Mesenchymal stem cell (in vitro differentiated cells and primary cell): ENCODE measurements at regions not wholly inside any gene's neighbourhood (a gene's known extent, or its start where the extent isn't known, plus 50 kb on each side); places are given as distances from the start of the nearest gene placed in this dataset.

ENCODE experiments used
- DNase-seq: peaks from one replicate; pipeline ENCODE4 v3.0.0-alpha.2; 2013
- H2AFZ ChIP-seq: one replicate; pipeline ENCODE4 v1.6.1; 2013; ENCODE audit warnings: low read depth, mild to moderate bottlenecking, control low read depth, inconsistent platforms, low read length, moderate library complexity
- H2AK5ac ChIP-seq: 2 replicates; pipeline ENCODE4 v1.6.1; 2013; ENCODE audit warnings: low read length, moderate library complexity, mild to moderate bottlenecking, inconsistent platforms; ENCODE audit not compliant: severe bottlenecking
- H2BK120ac ChIP-seq: one replicate; pipeline ENCODE4 v1.6.1; 2013; ENCODE audit warnings: low read depth, mild to moderate bottlenecking, inconsistent platforms, low read length, moderate library complexity
- H2BK12ac ChIP-seq, 2 experiments: one replicate each; pipeline ENCODE4 v1.6.1; 2013; ENCODE audit warnings: inconsistent platforms in 2 of 2, low read length in 2 of 2, mild to moderate bottlenecking in 2 of 2, moderate library complexity in 2 of 2, control low read depth in 1 of 2
- H2BK15ac ChIP-seq: one replicate; pipeline ENCODE4 v1.6.1; 2013; ENCODE audit warnings: mild to moderate bottlenecking, low read depth, inconsistent platforms; ENCODE audit not compliant: poor library complexity, severe bottlenecking
- H2BK5ac ChIP-seq: 2 replicates; pipeline ENCODE4 v1.6.1; 2013; ENCODE audit warnings: low read depth, mild to moderate bottlenecking, low read length, control low read depth, inconsistent platforms; ENCODE audit not compliant: poor library complexity, severe bottlenecking
- H3K14ac ChIP-seq, 2 experiments: one replicate each; pipeline ENCODE4 v1.6.1; 2013; ENCODE audit warnings: inconsistent platforms in 2 of 2, low read length in 2 of 2, control low read depth in 1 of 2, mild to moderate bottlenecking in 1 of 2, moderate library complexity in 1 of 2
- H3K18ac ChIP-seq, 2 experiments: one replicate each; pipeline ENCODE4 v1.6.1; 2013; ENCODE audit warnings: inconsistent platforms in 2 of 2, low read length in 2 of 2, control low read depth in 1 of 2, low read depth in 1 of 2, mild to moderate bottlenecking in 1 of 2
- H3K23ac ChIP-seq, 2 experiments: one replicate each; pipeline ENCODE4 v1.6.1; 2013; ENCODE audit warnings: inconsistent platforms in 2 of 2, low read length in 2 of 2, mild to moderate bottlenecking in 2 of 2, moderate library complexity in 2 of 2, control low read depth in 1 of 2
- H3K27ac ChIP-seq: 2 replicates; pipeline ENCODE4 v1.5.1; 2013; ENCODE audit warnings: mild to moderate bottlenecking, moderate library complexity, low read length, control low read depth, inconsistent platforms; ENCODE audit not compliant: poor library complexity, severe bottlenecking
- H3K27me3 ChIP-seq, 2 experiments: 2 replicates each; pipeline versions ENCODE4 v1.6.1 to v1.7.0; 2013; ENCODE audit warnings: low read length in 2 of 2, mild to moderate bottlenecking in 2 of 2, moderate library complexity in 2 of 2, control low read depth in 1 of 2, inconsistent platforms in 1 of 2; ENCODE audit not compliant: control insufficient read depth in 1 of 2, insufficient read depth in 1 of 2
- H3K36me3 ChIP-seq, 2 experiments: 2 replicates each; pipeline versions ENCODE4 v1.6.1 to v1.7.0; 2013; ENCODE audit warnings: low read length in 2 of 2, control low read depth in 1 of 2, inconsistent platforms in 1 of 2, low read depth in 1 of 2, mild to moderate bottlenecking in 1 of 2; ENCODE audit not compliant: insufficient read depth in 2 of 2, control insufficient read depth in 1 of 2
- H3K4ac ChIP-seq, 2 experiments: one replicate each; pipeline ENCODE4 v1.6.1; 2013; ENCODE audit warnings: inconsistent platforms in 2 of 2, low read length in 2 of 2, mild to moderate bottlenecking in 2 of 2, moderate library complexity in 2 of 2, control low read depth in 1 of 2, low read depth in 1 of 2
- H3K4me1 ChIP-seq: 2 replicates; pipeline ENCODE4 v1.6.1; 2013; ENCODE audit warnings: low read depth, low read length, control low read depth; ENCODE audit not compliant: control insufficient read depth, insufficient read depth
- H3K4me2 ChIP-seq: 2 replicates; pipeline ENCODE4 v1.6.1; 2013; ENCODE audit warnings: low read length, mild to moderate bottlenecking, inconsistent platforms; ENCODE audit not compliant: poor library complexity, severe bottlenecking
- H3K4me3 ChIP-seq, 2 experiments: 2 replicates each; pipeline versions ENCODE4 v1.5.1 to v1.7.0; 2013; ENCODE audit warnings: low read length in 2 of 2, mild to moderate bottlenecking in 2 of 2, control low read depth in 1 of 2, low read depth in 1 of 2; ENCODE audit not compliant: insufficient read depth in 1 of 2
- H3K79me1 ChIP-seq: replicated peaks from 2 replicates; pipeline ENCODE4 v1.6.1; 2013; ENCODE audit warnings: mild to moderate bottlenecking, control low read depth, low read length, inconsistent platforms; ENCODE audit not compliant: poor library complexity, severe bottlenecking
- H3K9ac ChIP-seq: 2 replicates; pipeline ENCODE4 v1.7.0; 2013; ENCODE audit warnings: mild to moderate bottlenecking, low read length, moderate library complexity
- H3K9me3 ChIP-seq: 2 replicates; pipeline ENCODE4 v1.7.0; 2013; ENCODE audit warnings: mild to moderate bottlenecking, low read length; ENCODE audit not compliant: control insufficient read depth
- H4K8ac ChIP-seq: one replicate; pipeline ENCODE4 v1.6.1; 2013; ENCODE audit warnings: inconsistent platforms, mild to moderate bottlenecking, low read length, moderate library complexity
- H4K91ac ChIP-seq: one replicate; pipeline ENCODE4 v1.6.1; 2013; ENCODE audit warnings: mild to moderate bottlenecking, low read length, inconsistent platforms
- WGBS: methylation state at CpG from one replicate; pipeline ENCODE4 v1.1.7; 2013; ENCODE audit warnings: mixed read lengths; 5-methylcytosine and 5-hydroxymethylcytosine counted together

DNA sequence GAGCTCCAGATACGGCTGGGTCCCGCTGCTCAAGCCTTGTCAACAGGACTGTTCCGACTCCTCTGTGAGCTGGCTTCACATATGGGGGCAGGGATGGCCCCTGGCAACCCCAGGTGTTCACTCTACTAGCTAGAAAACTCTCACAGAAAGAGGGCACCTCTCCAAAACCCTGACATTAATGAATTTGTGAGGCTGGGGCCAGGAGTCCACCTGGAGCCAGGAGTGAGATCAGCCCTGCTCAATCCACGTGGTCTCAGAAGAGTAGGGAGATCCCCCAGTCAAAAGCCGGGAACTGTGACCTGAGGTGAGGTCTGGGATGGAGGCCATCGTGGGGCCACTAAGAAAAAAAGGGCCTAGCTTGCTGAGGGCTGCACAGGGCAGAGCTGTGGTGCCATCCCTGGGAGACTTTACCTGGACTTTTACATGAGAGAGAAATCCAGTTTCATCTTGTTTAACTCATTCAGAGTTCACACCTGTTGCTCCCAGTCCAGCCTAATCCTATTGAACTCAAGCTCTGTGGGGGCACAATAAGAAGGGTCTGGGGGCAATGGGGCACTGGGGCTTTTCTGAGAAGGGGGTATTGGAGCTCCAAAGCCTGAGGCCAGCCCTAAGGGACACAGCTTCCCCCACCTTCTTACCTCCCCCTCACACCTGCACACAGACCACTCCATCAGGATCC lies 144.3 kb upstream of the MLN start:
- DNase-seq = no peak
- peaks cover 80 to 90% of the 10 kb centered on the region in 2 experiments for H3K27me3 ChIP-seq
- H3K4me2 ChIP-seq = no peak overlapping the region
- no peak overlapping the region for H3K18ac ChIP-seq
- no peak overlapping the region for H4K91ac ChIP-seq
- H3K9me3 ChIP-seq = peaks cover 4% of the 10 kb centered on the region
- 78% methylated on average over 6 of the region's 6 CpGs for WGBS
- H3K9ac ChIP-seq = no peak overlapping the region
- H2BK12ac ChIP-seq = no peak overlapping the region
- H3K36me3 ChIP-seq = no peaks in the 10 kb centered on the region
- H4K8ac ChIP-seq = no peak overlapping the region
- H2AFZ ChIP-seq = no peak overlapping the region
- no peak overlapping the region for H3K23ac ChIP-seq
- H3K4me3 ChIP-seq = no peak overlapping the region
- no peak overlapping the region for H3K14ac ChIP-seq
- no peak overlapping the region for H2BK5ac ChIP-seq
- no peaks in the 10 kb centered on the region for H3K4me1 ChIP-seq
- H3K27ac ChIP-seq = no peak overlapping the region
- H3K79me1 ChIP-seq = no peaks in the 10 kb centered on the region
- no peak overlapping the region for H2AK5ac ChIP-seq
- H2BK15ac ChIP-seq = no peak overlapping the region
- H2BK120ac ChIP-seq = no peak overlapping the region
- H3K4ac ChIP-seq = no peak overlapping the region

DNA sequence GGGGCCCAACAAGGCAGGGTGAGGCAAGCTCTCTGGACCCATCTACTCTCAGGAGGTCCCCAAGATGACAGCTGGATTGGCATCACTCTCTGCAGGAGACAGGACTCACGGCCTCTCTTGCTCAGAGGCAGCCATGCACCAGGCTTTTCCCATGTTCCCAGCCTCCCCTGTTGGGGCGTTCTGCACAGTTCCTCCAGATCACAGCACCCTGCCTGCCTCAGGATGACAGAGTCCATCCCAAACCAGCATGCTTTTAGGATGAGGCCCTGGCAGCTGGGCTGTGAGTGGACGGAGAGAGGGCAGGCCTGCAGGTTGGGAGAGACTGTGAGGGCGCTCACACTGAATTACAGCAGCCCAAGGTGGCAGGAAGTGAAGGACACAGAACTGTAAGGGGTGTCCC lies 143.2 kb upstream of the MLN start:
- Histone ChIP-seq H3K4me1 (no peaks in the 10 kb centered on the region), H4K8ac (no peak overlapping the region), H2AK5ac (no peak overlapping the region), H3K27ac (no peak overlapping the region), H3K9me3 (peaks cover 6% of the 10 kb centered on the region), H3K9ac (no peak overlapping the region), H2BK5ac (no peak overlapping the region), H3K36me3 (no peaks in the 10 kb centered on the region), H3K4ac (no peak overlapping the region), H3K4me2 (no peak overlapping the region), H3K27me3 (peaks cover 80 to 90% of the 10 kb centered on the region in 2 experiments), H3K79me1 (no peaks in the 10 kb centered on the region), H4K91ac (no peak overlapping the region), H3K14ac (peak overlapping the region in 1 of 2 experiments; percentile 2), H2BK15ac (no peak overlapping the region), H3K23ac (no peak overlapping the region), H3K4me3 (no peak overlapping the region), H2BK120ac (no peak overlapping the region), H3K18ac (no peak overlapping the region), H2AFZ (no peak overlapping the region), H2BK12ac (no peak overlapping the region)
- WGBS = 85% methylated on average over 3 of the region's 4 CpGs
- no peak for DNase-seq

DNA sequence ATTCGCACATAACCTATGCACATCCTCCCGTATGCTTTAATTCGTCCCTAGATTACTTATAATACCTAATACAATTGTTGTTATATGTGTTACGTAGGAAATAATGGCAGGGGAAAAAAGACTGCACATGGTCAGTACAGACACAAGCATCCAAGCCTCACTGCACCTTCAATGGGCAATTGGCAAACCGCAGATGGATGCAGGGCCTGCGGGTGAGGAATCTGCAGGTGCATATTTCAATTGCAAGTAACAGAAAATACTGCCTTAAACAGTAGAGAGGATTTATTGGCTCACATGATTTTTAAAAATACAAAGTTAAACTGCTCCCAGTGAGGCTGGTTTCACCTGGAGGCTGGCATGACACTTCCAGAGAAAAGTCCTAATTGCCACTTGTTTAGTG lies 142.1 kb upstream of the MLN start:
- Histone ChIP-seq H3K4me3 (no peak overlapping the region), H2BK120ac (no peak overlapping the region), H2BK12ac (no peak overlapping the region), H3K36me3 (no peaks in the 10 kb centered on the region), H2AK5ac (no peak overlapping the region), H2AFZ (no peak overlapping the region), H3K27me3 (peaks cover 77 to 90% of the 10 kb centered on the region in 2 experiments), H3K14ac (no peak overlapping the region), H3K23ac (no peak overlapping the region), H3K4ac (no peak overlapping the region), H3K9ac (no peak overlapping the region), H3K27ac (no peak overlapping the region), H3K4me1 (no peaks in the 10 kb centered on the region), H4K8ac (no peak overlapping the region), H3K9me3 (peaks cover 6% of the 10 kb centered on the region), H4K91ac (no peak overlapping the region), H2BK5ac (no peak overlapping the region), H3K4me2 (no peak overlapping the region), H3K18ac (no peak overlapping the region), H2BK15ac (no peak overlapping the region), H3K79me1 (no peaks in the 10 kb centered on the region)
- no peak for DNase-seq
- WGBS = 100% methylated on average over 1 of the region's 6 CpGs

DNA sequence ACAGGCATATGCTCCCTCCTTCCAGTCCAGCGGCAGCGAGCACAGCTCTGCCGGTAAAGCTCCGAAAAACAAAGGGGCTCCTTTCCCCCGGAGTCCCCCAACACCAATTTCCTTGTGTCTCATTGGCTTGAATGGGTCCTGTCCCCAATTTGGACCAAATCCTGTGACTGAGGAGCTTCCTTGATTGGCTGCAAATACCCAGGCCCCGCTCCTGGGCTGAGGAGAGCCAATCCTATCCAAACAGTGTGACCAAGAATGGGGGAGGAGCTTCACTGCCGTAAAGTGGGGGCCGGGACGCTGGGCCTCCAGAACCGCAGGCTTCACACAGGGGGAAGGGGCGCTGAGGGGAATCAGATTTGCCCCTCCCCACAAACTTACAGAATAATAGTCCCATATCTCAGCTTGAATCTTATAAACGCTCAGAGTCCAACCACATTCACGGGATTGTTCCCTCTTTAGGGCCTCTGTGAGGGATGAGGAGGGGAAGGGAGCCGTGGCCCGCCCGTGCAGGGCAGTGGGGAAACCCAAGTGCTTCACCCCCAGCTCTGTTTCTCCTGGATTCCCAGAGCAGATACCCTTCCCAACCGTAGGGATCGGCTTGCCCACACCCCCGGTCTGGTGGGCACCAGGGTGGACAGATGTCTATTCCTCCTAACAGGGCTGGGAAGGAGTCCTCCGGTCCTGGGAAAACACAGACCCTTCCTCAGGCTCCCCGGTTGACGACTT lies 141.0 kb upstream of the MLN start:
- WGBS = 83% methylated on average over 21 of the region's 22 CpGs

More for the DNA sequence above, 141.0 kb upstream of the MLN start:
- Histone ChIP-seq H3K9me3 (peaks cover 6% of the 10 kb centered on the region), H2AK5ac (no peak overlapping the region), H3K27me3 (peaks cover 77 to 90% of the 10 kb centered on the region in 2 experiments), H3K23ac (no peak overlapping the region), H2BK120ac (no peak overlapping the region), H4K91ac (no peak overlapping the region), H2BK15ac (no peak overlapping the region), H3K4me1 (no peaks in the 10 kb centered on the region), H3K4me3 (no peak overlapping the region), H3K36me3 (no peaks in the 10 kb centered on the region), H2AFZ (peak overlapping the region; percentile 30), H3K14ac (no peak overlapping the region), H3K79me1 (no peaks in the 10 kb centered on the region), H2BK12ac (no peak overlapping the region), H3K4me2 (no peak overlapping the region), H2BK5ac (no peak overlapping the region), H3K27ac (no peak overlapping the region), H3K4ac (no peak overlapping the region), H3K18ac (no peak overlapping the region), H4K8ac (no peak overlapping the region), H3K9ac (no peak overlapping the region)
- DNase-seq = no peak
